ENCODE measurements at regions not wholly inside any gene's neighbourhood (a gene's known extent, or its start where the extent isn't known, plus 50 kb on each side); places are given as distances from the start of the nearest gene placed in this dataset.

DNA sequence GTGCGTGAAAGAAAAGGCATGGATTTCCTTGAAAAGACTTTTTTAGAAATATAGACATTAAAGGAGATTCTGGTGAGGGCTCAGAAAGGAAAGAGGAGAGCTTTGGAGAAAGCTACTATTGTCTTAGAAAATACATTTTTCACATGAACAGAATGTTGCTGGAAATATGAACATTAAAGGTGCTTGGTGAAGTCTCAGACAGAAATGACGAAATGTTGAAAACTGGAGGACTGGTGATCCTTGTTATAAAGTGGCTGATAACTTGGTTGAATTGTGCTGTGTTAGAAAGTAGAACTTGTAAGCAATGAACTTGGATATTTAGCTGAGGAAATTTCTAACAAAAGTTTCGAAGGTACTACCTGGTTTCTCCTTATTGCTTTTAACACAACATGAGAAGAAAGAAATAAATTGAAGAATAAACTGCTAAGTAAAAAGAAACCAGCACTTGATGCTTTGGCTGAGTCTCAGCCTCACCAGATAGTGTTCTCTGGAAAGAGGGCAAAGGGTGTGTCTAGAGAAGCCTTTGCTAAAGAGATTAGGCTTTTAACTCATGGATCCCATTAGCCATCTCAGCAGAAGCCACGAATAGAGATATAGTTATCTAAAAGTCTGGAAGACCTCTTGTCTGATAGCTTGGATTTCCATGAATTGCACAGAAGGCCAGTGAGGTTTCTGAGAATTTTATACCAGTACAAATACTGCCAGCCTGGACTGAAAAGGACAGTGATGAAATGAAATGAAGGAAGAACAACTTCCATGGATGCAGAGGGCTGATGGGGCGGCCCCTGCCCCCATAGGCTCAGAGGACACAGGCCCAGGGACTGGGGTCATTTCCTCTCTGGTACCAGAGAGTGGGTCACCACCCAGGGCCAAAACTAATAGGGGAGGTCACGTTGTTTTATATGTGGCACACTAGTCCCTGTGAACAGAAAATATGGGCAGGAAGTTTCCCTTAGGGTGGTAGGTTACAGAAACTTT lies 91.5 kb downstream of the RPL22L1 start:
- Histone ChIP-seq H3K4me3 (ENCODE audit: insufficient read depth, low read length, poor library complexity, severe bottlenecking) (no peak overlapping the region), H3F3A (ENCODE audit: insufficient read depth) (no peaks in the 10 kb centered on the region), H4K20me1 (ENCODE audit: low read depth, low read length) (no peaks in the 10 kb centered on the region), H3K27me3 (ENCODE audit: low read length) (no peaks in the 10 kb centered on the region), H3K9ac (ENCODE audit: low read length) (no peak overlapping the region), H3K79me2 (ENCODE audit: insufficient read depth, low read length) (no peaks in the 10 kb centered on the region), H2AFZ (ENCODE audit: low read depth, low read length, severe bottlenecking) (no peak overlapping the region), H3K9me3 (ENCODE audit: insufficient read depth, low read length) (no peaks in the 10 kb centered on the region), H3K36me3 (ENCODE audit: low read length) (no peaks in the 10 kb centered on the region), H3K9me2 (replicated peaks; ENCODE audit: insufficient read depth, low read length) (no peaks in the 10 kb centered on the region), H3K4me2 (ENCODE audit: low read depth, low read length, poor library complexity, severe bottlenecking) (no peak overlapping the region), H3K27ac (ENCODE audit: low read depth, low read length) (no peak overlapping the region)
- TF ChIP-seq, protein P1, sequence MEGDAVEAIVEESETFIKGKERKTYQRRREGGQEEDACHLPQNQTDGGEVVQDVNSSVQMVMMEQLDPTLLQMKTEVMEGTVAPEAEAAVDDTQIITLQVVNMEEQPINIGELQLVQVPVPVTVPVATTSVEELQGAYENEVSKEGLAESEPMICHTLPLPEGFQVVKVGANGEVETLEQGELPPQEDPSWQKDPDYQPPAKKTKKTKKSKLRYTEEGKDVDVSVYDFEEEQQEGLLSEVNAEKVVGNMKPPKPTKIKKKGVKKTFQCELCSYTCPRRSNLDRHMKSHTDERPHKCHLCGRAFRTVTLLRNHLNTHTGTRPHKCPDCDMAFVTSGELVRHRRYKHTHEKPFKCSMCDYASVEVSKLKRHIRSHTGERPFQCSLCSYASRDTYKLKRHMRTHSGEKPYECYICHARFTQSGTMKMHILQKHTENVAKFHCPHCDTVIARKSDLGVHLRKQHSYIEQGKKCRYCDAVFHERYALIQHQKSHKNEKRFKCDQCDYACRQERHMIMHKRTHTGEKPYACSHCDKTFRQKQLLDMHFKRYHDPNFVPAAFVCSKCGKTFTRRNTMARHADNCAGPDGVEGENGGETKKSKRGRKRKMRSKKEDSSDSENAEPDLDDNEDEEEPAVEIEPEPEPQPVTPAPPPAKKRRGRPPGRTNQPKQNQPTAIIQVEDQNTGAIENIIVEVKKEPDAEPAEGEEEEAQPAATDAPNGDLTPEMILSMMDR (IDR thresholded peaks at IDR 0.05; ENCODE audit: insufficient read depth, low read length, poor library complexity, severe bottlenecking), result no peak
- no peak for TF ChIP-seq EZH2phosphoT487 (conservative IDR thresholded peaks at IDR 0.05; ENCODE audit: low read length)

DNA sequence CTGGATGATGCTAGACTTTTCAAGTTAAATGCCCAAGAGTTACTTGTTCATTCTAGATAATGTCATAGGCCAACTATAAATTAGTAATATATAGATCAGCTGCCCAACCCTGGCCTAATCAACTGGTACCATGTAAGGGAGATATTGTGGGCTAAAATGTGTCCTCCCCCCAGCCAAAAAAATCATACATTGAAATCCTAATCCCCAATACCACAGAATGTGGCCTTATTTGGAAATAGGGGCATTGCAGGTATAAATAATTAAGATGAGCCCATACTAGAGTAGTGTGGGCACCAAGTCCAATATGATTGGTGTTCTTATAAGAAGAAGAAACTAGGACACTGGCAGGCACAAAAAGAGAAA lies 92.5 kb downstream of the RPL22L1 start:
- H3K9ac ChIP-seq (ENCODE audit: low read length), result no peak overlapping the region
- H4K20me1 ChIP-seq (ENCODE audit: low read depth, low read length), result no peaks in the 10 kb centered on the region
- H3K36me3 ChIP-seq (ENCODE audit: low read length), result no peaks in the 10 kb centered on the region
- H3K79me2 ChIP-seq (ENCODE audit: insufficient read depth, low read length), result no peaks in the 10 kb centered on the region
- no peaks in the 10 kb centered on the region for H3K9me3 ChIP-seq (ENCODE audit: insufficient read depth, low read length)
- H3K4me2 ChIP-seq (ENCODE audit: low read depth, low read length, poor library complexity, severe bottlenecking), result no peak overlapping the region
- H3K27me3 ChIP-seq (ENCODE audit: low read length), result no peaks in the 10 kb centered on the region
- H3K4me3 ChIP-seq (ENCODE audit: insufficient read depth, low read length, poor library complexity, severe bottlenecking), result no peak overlapping the region
- no peaks in the 10 kb centered on the region for H3K9me2 ChIP-seq (replicated peaks; ENCODE audit: insufficient read depth, low read length)
- TF ChIP-seq, protein P1 (IDR thresholded peaks at IDR 0.05; ENCODE audit: insufficient read depth, low read length, poor library complexity, severe bottlenecking), result no peak
- no peak for TF ChIP-seq EZH2phosphoT487 (conservative IDR thresholded peaks at IDR 0.05; ENCODE audit: low read length)
- no peaks in the 10 kb centered on the region for H3F3A ChIP-seq (ENCODE audit: insufficient read depth)
- H3K27ac ChIP-seq (ENCODE audit: low read depth, low read length), result no peak overlapping the region
- no peak overlapping the region for H2AFZ ChIP-seq (ENCODE audit: low read depth, low read length, severe bottlenecking)

DNA sequence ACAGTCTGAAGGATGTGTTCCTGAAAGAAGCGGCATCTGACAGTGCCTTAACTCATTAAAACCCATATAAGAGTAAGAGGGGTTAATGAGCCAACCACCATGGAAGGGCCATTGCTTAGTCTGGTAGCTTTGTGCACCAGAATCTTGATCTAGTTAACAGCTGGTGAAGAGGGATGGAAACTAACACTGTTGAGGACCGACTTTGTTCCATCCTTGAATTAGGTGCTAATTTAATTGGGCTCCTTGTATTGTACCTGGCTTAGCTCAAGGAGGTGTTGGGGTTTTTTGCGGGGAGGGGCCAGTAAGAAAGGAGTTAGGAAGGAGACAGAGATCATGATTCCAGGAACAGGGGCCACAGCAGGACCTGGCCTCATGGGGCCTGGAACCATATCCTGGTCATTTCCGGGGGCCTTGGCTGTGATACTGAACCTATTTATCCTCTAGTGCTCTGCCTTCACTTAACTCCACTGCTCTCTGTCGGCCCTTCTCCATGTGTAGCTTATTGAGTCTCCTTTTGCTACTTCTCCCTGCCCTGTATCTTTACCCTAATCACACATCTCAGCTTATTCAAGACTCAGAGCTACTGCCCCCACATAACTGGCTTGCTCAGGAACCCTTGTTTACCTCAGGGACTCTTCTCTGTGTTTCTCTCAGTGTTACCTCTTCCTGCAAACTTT lies 93.0 kb downstream of the RPL22L1 start:
- no peak overlapping the region for H3K27ac ChIP-seq (ENCODE audit: low read depth, low read length)
- no peaks in the 10 kb centered on the region for H3K27me3 ChIP-seq (ENCODE audit: low read length)
- H3K9ac ChIP-seq (ENCODE audit: low read length), result no peak overlapping the region
- TF ChIP-seq EZH2phosphoT487 (conservative IDR thresholded peaks at IDR 0.05; ENCODE audit: low read length), result no peak
- TF ChIP-seq, protein P1 (IDR thresholded peaks at IDR 0.05; ENCODE audit: insufficient read depth, low read length, poor library complexity, severe bottlenecking), result no peak
- H3K4me2 ChIP-seq (ENCODE audit: low read depth, low read length, poor library complexity, severe bottlenecking), result no peak overlapping the region
- no peaks in the 10 kb centered on the region for H3F3A ChIP-seq (ENCODE audit: insufficient read depth)
- H3K36me3 ChIP-seq (ENCODE audit: low read length), result no peaks in the 10 kb centered on the region
- H2AFZ ChIP-seq (ENCODE audit: low read depth, low read length, severe bottlenecking), result no peak overlapping the region
- no peak overlapping the region for H3K4me3 ChIP-seq (ENCODE audit: insufficient read depth, low read length, poor library complexity, severe bottlenecking)
- H3K9me3 ChIP-seq (ENCODE audit: insufficient read depth, low read length), result no peaks in the 10 kb centered on the region
- no peaks in the 10 kb centered on the region for H3K9me2 ChIP-seq (replicated peaks; ENCODE audit: insufficient read depth, low read length)
- no peaks in the 10 kb centered on the region for H3K79me2 ChIP-seq (ENCODE audit: insufficient read depth, low read length)
- no peaks in the 10 kb centered on the region for H4K20me1 ChIP-seq (ENCODE audit: low read depth, low read length)

All from SU-DHL-6 (cell line).